B cell (primary cell): ENCODE measurements at regions not wholly inside any gene's neighbourhood (a gene's known extent, or its start where the extent isn't known, plus 50 kb on each side); places are given as distances from the start of the nearest gene placed in this dataset.

Source experiments
- ATAC-seq: fragments of 200-7000 bp; cut with Tn5 transposase; one replicate; pipeline ENCODE4 v1.10.0; 2021; ENCODE audit warnings: low read depth, mild to moderate bottlenecking, moderate number of reproducible peaks, moderate library complexity
- CTCF ChIA-PET: fragments of 350-600 bp; sonication (Branson Sonifier 250); formaldehyde crosslinking; loops from one replicate; lab custom pipeline; 2021; ENCODE audit warnings: antibody characterized with exemption, inconsistent platforms; lab: Charles Lee
- POLR2A ChIA-PET: fragments of 350-600 bp; sonication (Branson Sonifier 250); formaldehyde crosslinking; loops from one replicate; lab custom pipeline; 2021; ENCODE audit warnings: antibody characterized with exemption; lab: Charles Lee
- DNase-seq: peaks from one replicate; pipeline ENCODE4 v3.0.0; 2013
- H2AFZ ChIP-seq: 2 replicates; pipeline ENCODE4 v1.6.1; 2012; ENCODE audit warnings: mild to moderate bottlenecking, low read depth, low read length; ENCODE audit not compliant: insufficient read depth, poor library complexity, severe bottlenecking
- H3K27ac ChIP-seq, 2 donors: 1 replicate in 1 of 2; 2 replicates in 1 of 2; pipeline ENCODE4 v1.5.1; 2012 to 2013; ENCODE audit warnings: low read length in 2 of 2, mild to moderate bottlenecking in 2 of 2, moderate library complexity in 1 of 2
- H3K27me3 ChIP-seq, 4 experiments: fragments of 200-600 bp in 1 of 4; sonication (generic) in 1 of 4; replicated peaks in 1 of 4; 1 replicate in 2 of 4; 2 replicates in 2 of 4; pipeline versions ENCODE4 v1.6.1 to v1.7.0; 2013 to 2016; ENCODE audit warnings: low read length in 3 of 4, mild to moderate bottlenecking in 2 of 4, mixed read lengths in 1 of 4, moderate library complexity in 1 of 4; ENCODE audit not compliant: insufficient read depth in 4 of 4, control insufficient read depth in 3 of 4; ENCODE audit errors: control extremely low read depth in 1 of 4
- H3K36me3 ChIP-seq, 2 experiments: replicated peaks in 1 of 2; 1 replicate in 1 of 2; 2 replicates in 1 of 2; pipeline versions ENCODE4 v1.6.1 to v1.7.1; 2013; ENCODE audit warnings: low read length in 1 of 2; ENCODE audit not compliant: insufficient read depth in 2 of 2, control insufficient read depth in 1 of 2; ENCODE audit errors: control extremely low read depth in 1 of 2, extremely low read depth in 1 of 2
- H3K4me1 ChIP-seq, 2 donors: fragments of 200-600 bp in 1 of 2; sonication (generic) in 1 of 2; 1 replicate in 1 of 2; 2 replicates in 1 of 2; pipeline versions ENCODE4 v1.5.1 to v1.6.1; 2013 to 2017; ENCODE audit warnings: low read length in 2 of 2; ENCODE audit not compliant: control insufficient read depth in 2 of 2, insufficient read depth in 2 of 2
- H3K4me2 ChIP-seq: replicated peaks from 2 replicates; pipeline ENCODE3; 2012; ENCODE audit warnings: mild to moderate bottlenecking, low read depth, low read length; ENCODE audit not compliant: poor library complexity, severe bottlenecking
- H3K4me3 ChIP-seq, 5 experiments: fragments of 200-600 bp in 1 of 5; sonication (generic) in 1 of 5; 1 replicate in 3 of 5; 2 replicates in 2 of 5; pipeline versions ENCODE4 v1.5.1 to v1.7.0; 2011 to 2016; ENCODE audit warnings: low read length in 4 of 5, mild to moderate bottlenecking in 4 of 5, low read depth in 2 of 5, control low read depth in 1 of 5, moderate library complexity in 1 of 5; ENCODE audit not compliant: insufficient read depth in 1 of 5; ENCODE audit errors: control extremely low read depth in 1 of 5, extremely low read depth in 1 of 5
- H3K79me2 ChIP-seq: fragments of 200-600 bp; sonication (generic); one replicate; pipeline ENCODE4 v1.6.0; 2016; ENCODE audit warnings: low read length; ENCODE audit not compliant: control insufficient read depth, insufficient read depth
- H3K9ac ChIP-seq: fragments of 200-600 bp; sonication (generic); 2 replicates; pipeline ENCODE4 v1.6.1; 2017; ENCODE audit warnings: mild to moderate bottlenecking, low read length, moderate library complexity
- H3K9me3 ChIP-seq, 3 donors: one replicate each; pipeline versions ENCODE4 v1.6.1 to v1.7.1; 2013; ENCODE audit warnings: low read length in 2 of 3; ENCODE audit not compliant: control insufficient read depth in 2 of 3, insufficient read depth in 1 of 3; ENCODE audit errors: control extremely low read depth in 1 of 3
- H4K20me1 ChIP-seq: 2 replicates; pipeline ENCODE4 v1.6.0; 2012; ENCODE audit warnings: mild to moderate bottlenecking, low read length; ENCODE audit not compliant: insufficient read depth, control insufficient read depth, poor library complexity, severe bottlenecking
- H3K27ac Mint-ChIP-seq: one replicate; pipeline ENCODE4 v1.8.0; 2021; ENCODE audit warnings: mixed read lengths
- H3K27me3 Mint-ChIP-seq: one replicate; pipeline ENCODE4 v1.8.0; 2021; ENCODE audit warnings: mixed read lengths
- H3K4me1 Mint-ChIP-seq: one replicate; pipeline ENCODE4 v1.8.0; 2021; ENCODE audit warnings: mixed read lengths
- H3K4me3 Mint-ChIP-seq: one replicate; pipeline ENCODE4 v1.8.0; 2021; ENCODE audit warnings: mixed read lengths
- H3K9me3 Mint-ChIP-seq: one replicate; pipeline ENCODE4 v1.8.0; 2022; ENCODE audit warnings: mixed read lengths; ENCODE audit not compliant: insufficient read depth
- EZH2 ChIP-seq: IDR thresholded peaks from 2 replicates; pipeline ENCODE4 v1.6.1; 2012; ENCODE audit warnings: borderline replicate concordance, low read depth, mild to moderate bottlenecking, moderate library complexity, low read length; ENCODE audit not compliant: insufficient read depth, poor library complexity, severe bottlenecking
- WGBS: methylation state at CpG from one replicate; pipeline ENCODE4 v1.1.5; 2013; ENCODE audit warnings: missing lambda C conversion rate; ENCODE audit not compliant: insufficient coverage; 5-methylcytosine and 5-hydroxymethylcytosine counted together
- intact Hi-C: fragments of 100-400 bp; cut with micrococcal nuclease; formaldehyde crosslinking; loops from one replicate; pipeline ENCODE4 v1.10.0; 2022
- TF ChIP-seq, protein P1 (sequence below): fragments of 200-600 bp; IDR thresholded peaks from one replicate; pipeline ENCODE4 v1.8.0; 2022; ENCODE audit warnings: antibody characterized with exemption, mild to moderate bottlenecking

- Histone ChIP-seq H3K9me3 (no peaks in the 10 kb centered on the region), H2AFZ (no peak overlapping the region), H3K36me3 (no peaks in the 10 kb centered on the region), H3K4me2 (no peak overlapping the region), H3K9ac (no peak overlapping the region), H3K27ac (no peak overlapping the region), H3K4me1 (peaks cover 2 to 3% of the 10 kb centered on the region in 2 donors), H3K4me3 (no peak overlapping the region), H4K20me1 (no peaks in the 10 kb centered on the region), H3K27me3 (no peaks in the 10 kb centered on the region), H3K79me2 (no peaks in the 10 kb centered on the region)
- 87% methylated on average over 7 of the region's 7 CpGs for WGBS
- CTCF ChIA-PET: interaction anchor here (1.3 to 3.3 kb wide), 3 partner anchors 11 to 120 kb away, joined by 3 to 31 read pairs (median 3); no protein-coding TSS in a partner anchor
- peaks cover 11% of the 10 kb centered on the region for H3K27me3 Mint-ChIP-seq
- H3K9me3 Mint-ChIP-seq: no peaks in the 10 kb centered on the region
- H3K27ac Mint-ChIP-seq: no peak overlapping the region
- H3K4me3 Mint-ChIP-seq: no peak overlapping the region
- POLR2A ChIA-PET: no interaction called here
- intact Hi-C loops: no loop called here
- TF ChIP-seq, protein P1, sequence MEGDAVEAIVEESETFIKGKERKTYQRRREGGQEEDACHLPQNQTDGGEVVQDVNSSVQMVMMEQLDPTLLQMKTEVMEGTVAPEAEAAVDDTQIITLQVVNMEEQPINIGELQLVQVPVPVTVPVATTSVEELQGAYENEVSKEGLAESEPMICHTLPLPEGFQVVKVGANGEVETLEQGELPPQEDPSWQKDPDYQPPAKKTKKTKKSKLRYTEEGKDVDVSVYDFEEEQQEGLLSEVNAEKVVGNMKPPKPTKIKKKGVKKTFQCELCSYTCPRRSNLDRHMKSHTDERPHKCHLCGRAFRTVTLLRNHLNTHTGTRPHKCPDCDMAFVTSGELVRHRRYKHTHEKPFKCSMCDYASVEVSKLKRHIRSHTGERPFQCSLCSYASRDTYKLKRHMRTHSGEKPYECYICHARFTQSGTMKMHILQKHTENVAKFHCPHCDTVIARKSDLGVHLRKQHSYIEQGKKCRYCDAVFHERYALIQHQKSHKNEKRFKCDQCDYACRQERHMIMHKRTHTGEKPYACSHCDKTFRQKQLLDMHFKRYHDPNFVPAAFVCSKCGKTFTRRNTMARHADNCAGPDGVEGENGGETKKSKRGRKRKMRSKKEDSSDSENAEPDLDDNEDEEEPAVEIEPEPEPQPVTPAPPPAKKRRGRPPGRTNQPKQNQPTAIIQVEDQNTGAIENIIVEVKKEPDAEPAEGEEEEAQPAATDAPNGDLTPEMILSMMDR: no peak
- TF ChIP-seq EZH2: no peak
- peaks cover 2% of the 10 kb centered on the region for H3K4me1 Mint-ChIP-seq
- DNase-seq: no peak
- no peak for ATAC-seq
Measured at GRCh38 chr1:214209260-214209808, 71.6 kb upstream of the SMYD2 start.

DNA sequence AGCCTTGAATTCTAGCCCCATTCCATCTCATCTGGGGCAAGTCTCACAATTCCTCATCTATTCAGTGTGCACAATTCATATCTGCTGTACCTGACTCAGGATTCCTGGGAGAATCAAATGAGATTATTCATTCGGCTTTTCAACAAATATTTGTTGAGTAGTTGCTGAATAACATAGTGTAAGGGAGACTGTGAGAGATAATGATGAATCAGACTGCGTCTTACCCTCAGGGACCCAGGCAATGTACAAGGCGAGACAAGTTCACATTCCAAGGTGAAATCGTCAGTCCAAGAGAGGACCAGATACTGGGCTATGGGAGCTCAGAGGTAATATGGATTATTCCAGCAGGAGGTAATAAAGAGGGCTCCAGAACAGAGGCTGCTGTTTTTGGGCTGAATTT, 67.8 kb upstream of the SMYD2 start:
- ATAC-seq: no peak
- 97% methylated on average over 4 of the region's 4 CpGs for WGBS
- H3K27me3 Mint-ChIP-seq: peaks cover 18% of the 10 kb centered on the region
- H2AFZ ChIP-seq: no peak overlapping the region
- POLR2A ChIA-PET: no interaction called here
- CTCF ChIA-PET: interaction anchor here (0.7 to 2.6 kb wide), 5 partner anchors 13 to 497 kb away, joined by 3 to 13 read pairs (median 4); no protein-coding TSS in a partner anchor
- no peaks in the 10 kb centered on the region for H3K79me2 ChIP-seq
- H4K20me1 ChIP-seq: no peaks in the 10 kb centered on the region
- H3K4me1 Mint-ChIP-seq: peaks cover 2% of the 10 kb centered on the region
- DNase-seq: no peak
- no peaks in the 10 kb centered on the region for H3K36me3 ChIP-seq
- no peak overlapping the region for H3K4me3 Mint-ChIP-seq
- H3K9me3 ChIP-seq: no peaks in the 10 kb centered on the region
- no peaks in the 10 kb centered on the region for H3K9me3 Mint-ChIP-seq
- H3K4me2 ChIP-seq: no peak overlapping the region
- H3K27ac Mint-ChIP-seq: no peak overlapping the region
- H3K27ac ChIP-seq: no peak overlapping the region
- peaks cover 3% of the 10 kb centered on the region in 2 donors for H3K4me1 ChIP-seq
- intact Hi-C loops: no loop called here
- H3K27me3 ChIP-seq: no peaks in the 10 kb centered on the region
- TF ChIP-seq, protein P1: no peak
- no peak for TF ChIP-seq EZH2
- H3K4me3 ChIP-seq: no peak overlapping the region
- H3K9ac ChIP-seq: no peak overlapping the region
